GM18502 (cell line): ENCODE measurements at regions not wholly inside any gene's neighbourhood (a gene's known extent, or its start where the extent isn't known, plus 50 kb on each side); places are given as distances from the start of the nearest gene placed in this dataset.

Source experiments
- ATAC-seq: cut with Tn5 transposase; IDR thresholded peaks from one replicate; pipeline ENCODE4 v1.9.1; 2021; ENCODE audit warnings: mild to moderate bottlenecking; ENCODE audit not compliant: unreplicated experiment, poor library complexity

- no peak for ATAC-seq
Observed at GRCh38 chr2:219877728-219878127, 250.3 kb downstream of the SLC4A3 start.

- ATAC-seq: no peak
Observed at GRCh38 chr2:219878516-219878915, 251.1 kb downstream of the SLC4A3 start.

GRCh38 chr2:219881851-219882250 lies 254.4 kb downstream of the SLC4A3 start:
- no peak for ATAC-seq

- ATAC-seq: no peak
Observed at GRCh38 chr2:219886615-219887014, 259.2 kb downstream of the SLC4A3 start.

- no peak for ATAC-seq
Observed at GRCh38 chr2:219887870-219888269, 260.4 kb downstream of the SLC4A3 start.

- ATAC-seq: no peak
Observed at GRCh38 chr2:219893541-219893940, 266.1 kb downstream of the SLC4A3 start.

- ATAC-seq: no peak
Observed at GRCh38 chr2:219897456-219897855, 270.0 kb downstream of the SLC4A3 start.

- peak; percentile 52 for ATAC-seq
Observed at GRCh38 chr2:219901155-219901554, 273.7 kb downstream of the SLC4A3 start.

- no peak for ATAC-seq
Observed at GRCh38 chr2:219902891-219903552, 275.6 kb downstream of the SLC4A3 start.

- no peak for ATAC-seq
Observed at GRCh38 chr2:219905640-219906039, 278.2 kb downstream of the SLC4A3 start.

GRCh38 chr2:219906114-219907010 lies 278.9 kb downstream of the SLC4A3 start:
- ATAC-seq: no peak

GRCh38 chr2:219907011-219907365 lies 279.6 kb downstream of the SLC4A3 start:
- ATAC-seq: no peak

GRCh38 chr2:219908538-219908937 lies 281.1 kb downstream of the SLC4A3 start:
- no peak for ATAC-seq

GRCh38 chr2:219911541-219911940 lies 284.1 kb downstream of the SLC4A3 start:
- ATAC-seq: no peak

GRCh38 chr2:219912491-219912921 lies 285.1 kb downstream of the SLC4A3 start:
- ATAC-seq: no peak

GRCh38 chr2:219914577-219914976 lies 287.1 kb downstream of the SLC4A3 start:
- ATAC-seq: no peak

GRCh38 chr2:219916281-219916680 lies 288.9 kb downstream of the SLC4A3 start:
- ATAC-seq: no peak

GRCh38 chr2:219916726-219917440 lies 289.5 kb downstream of the SLC4A3 start:
- no peak for ATAC-seq

GRCh38 chr2:219918254-219918653 lies 290.8 kb downstream of the SLC4A3 start:
- ATAC-seq: no peak

- no peak for ATAC-seq
Observed at GRCh38 chr2:219918944-219919343, 291.5 kb downstream of the SLC4A3 start.

GRCh38 chr2:219919506-219919905 lies 292.1 kb downstream of the SLC4A3 start:
- no peak for ATAC-seq
